Heart right ventricle (tissue), 16 donors: ENCODE measurements at regions not wholly inside any gene's neighbourhood (a gene's known extent, or its start where the extent isn't known, plus 50 kb on each side); places are given as distances from the start of the nearest gene placed in this dataset.

Experiments used
- ATAC-seq, 8 donors: fragments of 200-7000 bp; cut with Tn5 transposase; one replicate each; pipeline ENCODE4 v1.9.1; 2020; ENCODE audit warnings: mild to moderate bottlenecking in 8 of 8, moderate library complexity in 8 of 8, moderate number of reproducible peaks in 1 of 8
- DNase-seq, 2 donors: peaks; one replicate each; pipeline ENCODE4 v3.0.0-alpha.2; 2020
- H3K27ac ChIP-seq, 10 donors: fragments of 200-600 bp; sonication (generic) in 2 of 10; one replicate each; pipeline versions ENCODE4 v1.5.0 to v1.8.0; 2020 to 2022; ENCODE audit warnings: mild to moderate bottlenecking in 3 of 10
- H3K27me3 ChIP-seq, 7 donors: fragments of 200-600 bp; one replicate each; pipeline ENCODE4 v1.8.0; 2021 to 2022; ENCODE audit warnings: mild to moderate bottlenecking in 2 of 7
- H3K36me3 ChIP-seq, 9 donors: fragments of 200-600 bp; sonication (generic) in 1 of 9; one replicate each; pipeline versions ENCODE4 v1.5.0 to v1.8.0; 2020 to 2022; ENCODE audit warnings: mild to moderate bottlenecking in 2 of 9
- H3K4me1 ChIP-seq, 9 donors: fragments of 200-600 bp; sonication (generic) in 1 of 9; one replicate each; pipeline versions ENCODE4 v1.5.0 to v1.8.0; 2020 to 2022; ENCODE audit warnings: mild to moderate bottlenecking in 4 of 9
- H3K4me3 ChIP-seq, 10 donors: fragments of 200-600 bp; sonication (generic) in 2 of 10; one replicate each; pipeline versions ENCODE4 v1.5.0 to v1.8.0; 2020 to 2022; ENCODE audit warnings: mild to moderate bottlenecking in 7 of 10, moderate library complexity in 2 of 10
- H3K9me3 ChIP-seq, 11 donors: fragments of 200-600 bp in 10 of 11; sonication (generic) in 2 of 11; one replicate each; pipeline versions ENCODE4 v1.5.0 to v1.8.0; 2013 to 2022; ENCODE audit warnings: mild to moderate bottlenecking in 2 of 11, control low read depth in 1 of 11, moderate library complexity in 1 of 11
- WGBS, 2 donors: extraction: QIAGEN DNeasy Blood & Tissue Kit; methylation state at CpG; one replicate each; pipeline ENCODE4 v1.1.7; 2013; ENCODE audit warnings: inconsistent platforms in 1 of 2; 5-methylcytosine and 5-hydroxymethylcytosine counted together
- intact Hi-C, 10 donors: fragments of 100-400 bp; cut with DNase I; formaldehyde crosslinking; loops; one replicate each; pipeline versions ENCODE4 v1.11.1 to v1.14.2; 2022
- TF ChIP-seq, protein P1 (sequence below), 9 donors: fragments of 200-600 bp; sonication (generic) in 2 of 9; IDR thresholded peaks; one replicate each; pipeline versions ENCODE4 v1.5.0 to v1.8.0; 2021 to 2022; ENCODE audit warnings: antibody characterized with exemption in 9 of 9, mild to moderate bottlenecking in 5 of 9, moderate library complexity in 1 of 9
- donor health status: Arrhythmogenic right ventricular cardiomyopathy.
- donor health status: ischemic (EF 13 %, LVEDD 7.1; RV severe dilation, severe dysfunction).
- donor health status: healthy with polysubstance abuse.
- donor health status: DM: no; HTN: yes; CAD: no.
- donor health status: DM: no; HTN: no; CAD: no.
- donor health status: ischemic (EF 25% LVEDD 6.9; RV normal size, moderate dysfunction).
- donor health status: ischemic (EF 25% LVEDD 5.7; RV mildly dilated, moderate dysfunction).
- donor health status: healthy.
- donor health status: DM: yes; HTN: yes; CAD: no.
- donor health status: Ischemic cardiomyopathy.
- donor health status: ischemic (EF 35%, LVEDD 5.7; RV mildly dilated, moderate dysfunction).
- donor health status: nonischemic (EF 11% LVEDD 7.7; RV severe dilation, severe dysfunction).
- donor health status: DM: yes; HTN: yes; CAD: no.
- donor health status: PGD.
- donor health status: ischemic (EF 29% LVEDD 5.4; RV normal size, mild dysfunction).
- donor health status: nonischemic (EF 23%, LVEDD 6.1; RV moderate dilation, normal function).

DNA sequence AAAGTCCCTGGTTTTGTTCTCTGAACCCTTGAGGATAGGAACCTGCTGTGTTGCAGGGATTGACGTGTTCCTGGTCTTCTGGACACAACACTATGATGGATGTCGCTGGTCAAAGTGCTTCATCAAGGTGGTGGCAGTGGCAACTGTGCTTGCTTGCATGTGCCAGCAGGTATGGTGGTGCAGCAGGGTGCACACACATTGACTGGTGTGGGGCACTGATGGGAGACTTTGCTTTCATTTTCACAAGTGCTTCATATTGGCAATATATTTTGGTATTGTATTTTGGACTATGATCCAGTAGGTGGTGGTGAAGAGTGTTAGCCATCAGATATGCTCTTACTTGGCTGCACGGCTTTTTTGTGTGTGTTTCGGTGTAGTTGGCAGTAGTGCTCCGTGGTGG lies 479.8 kb upstream of the CTNND2 start:
- ATAC-seq (no peak), DNase-seq (no peak)
- peaks cover 0 to 46% (median 6%) of the 10 kb centered on the region in 11 donors for H3K9me3 ChIP-seq
- TF ChIP-seq, protein P1, sequence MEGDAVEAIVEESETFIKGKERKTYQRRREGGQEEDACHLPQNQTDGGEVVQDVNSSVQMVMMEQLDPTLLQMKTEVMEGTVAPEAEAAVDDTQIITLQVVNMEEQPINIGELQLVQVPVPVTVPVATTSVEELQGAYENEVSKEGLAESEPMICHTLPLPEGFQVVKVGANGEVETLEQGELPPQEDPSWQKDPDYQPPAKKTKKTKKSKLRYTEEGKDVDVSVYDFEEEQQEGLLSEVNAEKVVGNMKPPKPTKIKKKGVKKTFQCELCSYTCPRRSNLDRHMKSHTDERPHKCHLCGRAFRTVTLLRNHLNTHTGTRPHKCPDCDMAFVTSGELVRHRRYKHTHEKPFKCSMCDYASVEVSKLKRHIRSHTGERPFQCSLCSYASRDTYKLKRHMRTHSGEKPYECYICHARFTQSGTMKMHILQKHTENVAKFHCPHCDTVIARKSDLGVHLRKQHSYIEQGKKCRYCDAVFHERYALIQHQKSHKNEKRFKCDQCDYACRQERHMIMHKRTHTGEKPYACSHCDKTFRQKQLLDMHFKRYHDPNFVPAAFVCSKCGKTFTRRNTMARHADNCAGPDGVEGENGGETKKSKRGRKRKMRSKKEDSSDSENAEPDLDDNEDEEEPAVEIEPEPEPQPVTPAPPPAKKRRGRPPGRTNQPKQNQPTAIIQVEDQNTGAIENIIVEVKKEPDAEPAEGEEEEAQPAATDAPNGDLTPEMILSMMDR (IDR thresholded peaks at IDR 0.05), result no peak
- 78 to 79% methylated on average over 5 of the region's 5 CpGs for WGBS, 2 donors
- intact Hi-C loops, result no loop called here
- no peaks in the 10 kb centered on the region for H3K27me3 ChIP-seq
- H3K4me3 ChIP-seq, result no peak overlapping the region
- no peaks in the 10 kb centered on the region for H3K36me3 ChIP-seq
- no peaks in the 10 kb centered on the region for H3K4me1 ChIP-seq
- H3K27ac ChIP-seq, result no peak overlapping the region

DNA sequence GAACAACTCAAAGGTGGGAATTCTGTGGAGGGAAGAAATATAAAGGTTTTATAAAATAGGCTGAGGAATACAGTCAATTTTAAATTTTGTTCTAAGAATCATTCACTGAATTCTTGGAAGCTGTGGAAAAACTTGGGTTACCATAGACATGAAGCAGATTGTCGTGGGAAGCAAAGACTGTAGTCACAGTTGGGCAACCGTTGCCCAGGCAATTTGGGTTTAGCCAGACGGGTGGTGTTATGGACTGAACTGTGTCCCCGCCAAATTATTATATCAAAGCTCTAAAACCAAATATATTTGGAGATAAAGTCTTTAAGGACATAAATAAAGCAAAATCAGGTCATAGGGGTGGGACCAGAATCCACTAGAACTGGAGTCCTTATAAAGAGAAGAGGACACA lies 463.7 kb upstream of the CTNND2 start:
- 77 to 79% methylated on average over 4 of the region's 4 CpGs for WGBS, 2 donors
- no peak overlapping the region for H3K27ac ChIP-seq
- H3K27me3 ChIP-seq, result no peaks in the 10 kb centered on the region
- H3K4me3 ChIP-seq, result no peak overlapping the region
- no peak for DNase-seq
- no peak for ATAC-seq
- H3K9me3 ChIP-seq, result peaks cover 0 to 9% (median 0%) of the 10 kb centered on the region in 11 donors
- intact Hi-C loops, result no loop called here
- no peaks in the 10 kb centered on the region for H3K4me1 ChIP-seq
- no peaks in the 10 kb centered on the region for H3K36me3 ChIP-seq
- TF ChIP-seq, protein P1 (IDR thresholded peaks at IDR 0.05), result no peak

DNA sequence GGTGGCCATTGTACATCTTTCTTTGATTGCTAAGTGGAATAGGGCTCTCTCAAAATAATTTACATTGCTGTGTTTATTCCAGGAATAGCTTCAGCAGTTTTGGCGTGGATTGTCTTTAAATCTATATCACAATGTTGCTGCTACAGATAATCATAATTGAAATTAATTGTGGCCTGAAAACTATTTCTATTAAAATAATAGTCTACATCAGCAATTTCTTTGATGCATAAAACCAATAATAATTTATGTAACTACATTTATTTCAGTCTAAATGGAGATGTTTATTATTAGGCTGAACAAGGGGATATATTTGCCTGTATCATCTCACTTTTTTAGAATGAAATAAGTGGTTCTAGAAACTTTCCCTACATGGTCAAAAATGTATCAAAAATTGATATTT lies 456.0 kb upstream of the CTNND2 start:
- H3K27me3 ChIP-seq, result no peaks in the 10 kb centered on the region
- no peak for ATAC-seq
- TF ChIP-seq, protein P1 (IDR thresholded peaks at IDR 0.05), result no peak
- H3K4me1 ChIP-seq, result no peaks in the 10 kb centered on the region
- no peak for DNase-seq
- H3K4me3 ChIP-seq, result no peak overlapping the region
- peaks cover 0 to 24% (median 0%) of the 10 kb centered on the region in 11 donors for H3K9me3 ChIP-seq
- H3K27ac ChIP-seq, result no peak overlapping the region
- 87 to 98% methylated on average over 1 of the region's 1 CpG for WGBS, 2 donors
- no peaks in the 10 kb centered on the region for H3K36me3 ChIP-seq
- intact Hi-C loops, result no loop called here

DNA sequence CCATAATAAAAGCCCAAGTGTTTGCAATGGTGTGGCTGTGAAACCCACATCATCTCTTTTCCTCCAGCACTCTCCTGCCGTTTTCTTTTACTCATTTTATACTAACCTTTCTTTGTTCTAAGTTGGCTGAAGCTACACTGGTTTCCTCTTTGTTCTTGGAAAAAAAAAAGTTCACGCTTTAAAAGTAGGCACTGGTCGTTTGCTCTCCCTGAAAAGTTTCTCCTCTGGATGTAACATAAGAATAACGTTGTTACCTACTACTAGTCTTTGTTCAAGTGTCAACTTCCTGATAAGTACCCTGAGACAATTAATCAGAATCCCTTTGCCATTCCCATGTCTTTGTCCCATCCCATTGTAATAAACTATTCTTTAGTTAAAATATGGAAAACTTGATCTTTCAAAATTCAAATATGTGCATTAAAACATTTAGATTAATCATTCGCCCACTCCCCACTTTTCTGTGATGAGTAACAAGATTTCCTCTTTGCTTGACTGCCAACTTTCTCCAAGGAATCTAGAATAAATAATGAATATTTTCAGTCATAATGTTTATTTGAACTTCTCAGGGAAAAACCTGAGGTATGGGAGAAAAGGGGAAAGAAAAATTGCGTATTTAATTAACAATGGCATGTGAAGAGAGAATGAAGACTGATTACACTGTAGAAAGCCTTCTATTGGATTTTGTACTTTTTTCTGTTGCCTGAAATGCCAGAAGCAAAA lies 454.3 kb upstream of the CTNND2 start:
- no peaks in the 10 kb centered on the region for H3K36me3 ChIP-seq
- TF ChIP-seq, protein P1 (IDR thresholded peaks at IDR 0.05), result no peak
- H3K4me3 ChIP-seq, result no peak overlapping the region
- DNase-seq (no peak), ATAC-seq (no peak)
- peaks cover 0 to 29% (median 0%) of the 10 kb centered on the region in 11 donors for H3K9me3 ChIP-seq
- H3K27ac ChIP-seq, result no peak overlapping the region
- no peaks in the 10 kb centered on the region for H3K27me3 ChIP-seq
- H3K4me1 ChIP-seq, result no peaks in the 10 kb centered on the region
- intact Hi-C loops, result no loop called here
- 55 to 58% methylated on average over 6 of the region's 6 CpGs for WGBS, 2 donors
